ENCODE measurements at regions not wholly inside any gene's neighbourhood (a gene's known extent, or its start where the extent isn't known, plus 50 kb on each side); places are given as distances from the start of the nearest gene placed in this dataset.

DNA sequence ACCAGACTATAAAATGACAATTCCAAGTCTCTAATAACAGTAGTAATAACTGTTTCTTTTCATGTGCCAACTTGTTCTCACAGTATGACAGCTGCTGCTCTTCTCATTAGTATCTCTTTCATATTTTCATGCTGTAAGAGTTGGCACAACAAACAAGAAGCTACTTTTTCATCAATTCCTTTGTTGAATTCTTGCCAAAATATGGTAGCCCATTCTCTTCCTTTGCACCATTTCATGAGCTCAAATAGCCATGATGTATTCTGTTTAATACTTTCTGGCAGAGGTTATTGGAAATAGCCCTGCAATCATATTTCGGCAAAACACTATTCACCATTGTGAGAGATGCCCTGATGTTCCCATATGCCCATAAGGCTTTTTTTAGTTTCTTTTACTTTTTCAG, 1100.7 kb downstream of the TRHDE start:
- no peak for DNase-seq

- no peak for DNase-seq
Observed at GRCh38 chr12:73374360-73374759, 1102.2 kb downstream of the TRHDE start.

GRCh38 chr12:73383584-73384222, 1111.5 kb downstream of the TRHDE start:
- no peak for DNase-seq

GRCh38 chr12:73384592-73384991, 1112.4 kb downstream of the TRHDE start:
- no peak for DNase-seq

DNA sequence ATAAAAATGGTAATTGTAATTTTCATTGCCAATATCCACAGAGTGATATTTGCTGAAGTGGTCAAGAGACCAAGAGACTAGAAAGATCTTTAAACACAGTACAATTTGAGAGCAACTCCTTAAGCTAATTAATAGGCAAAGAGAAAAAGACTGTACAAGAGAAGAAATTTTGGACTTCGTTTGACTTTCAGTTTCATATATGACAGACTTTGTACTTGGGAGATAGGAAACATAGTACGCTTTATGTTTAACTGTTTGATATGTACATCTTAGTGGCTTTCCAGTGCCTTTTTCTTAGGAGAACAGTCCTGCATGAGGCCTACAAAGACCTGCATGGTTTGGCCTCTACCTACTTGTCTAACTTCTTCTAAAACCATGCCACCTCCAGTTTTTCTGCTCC, 1118.1 kb downstream of the TRHDE start:
- no peak for DNase-seq

DNA sequence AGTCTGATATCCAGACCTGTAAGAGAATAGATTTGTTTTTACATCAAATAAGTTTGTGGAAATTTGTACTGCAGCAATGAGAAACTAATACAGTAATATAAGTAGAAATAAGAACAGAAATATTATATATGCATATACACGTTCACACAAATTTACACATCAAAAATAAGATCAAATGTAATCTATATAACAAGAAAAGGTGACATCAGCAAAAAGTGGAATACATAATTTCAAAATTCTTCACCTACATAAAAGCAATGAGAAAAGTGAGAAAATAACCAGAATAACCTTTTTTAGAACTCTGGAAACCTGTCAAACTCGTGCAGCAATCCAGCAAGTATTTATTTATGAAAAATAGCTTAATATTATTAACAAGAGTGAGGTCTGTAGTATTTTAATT, 1124.6 kb upstream of the ATXN7L3B start:
- no peak for DNase-seq

DNA sequence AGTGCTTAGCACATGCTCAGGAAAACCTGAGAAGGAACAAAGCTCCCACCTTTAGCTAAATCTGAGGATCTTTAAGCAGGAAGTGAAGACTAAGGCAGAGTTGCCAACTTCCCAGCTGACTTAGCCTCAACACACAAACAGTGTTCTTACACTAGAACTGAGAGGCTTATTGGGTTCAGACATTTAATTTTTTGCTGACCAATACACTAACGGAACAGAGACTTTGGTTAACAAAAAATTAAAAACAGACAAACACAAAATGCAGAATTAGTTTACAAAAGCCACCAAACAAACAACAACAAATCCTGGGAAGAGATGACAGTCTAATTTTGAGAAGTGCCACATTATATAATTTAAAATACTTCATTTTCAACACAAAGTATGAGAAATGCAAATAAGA, 1123.7 kb upstream of the ATXN7L3B start:
- DNase-seq = no peak

GRCh38 chr12:73414926-73415325, 1122.7 kb upstream of the ATXN7L3B start:
- no peak for DNase-seq

- DNase-seq = no peak
Observed at GRCh38 chr12:73418541-73418940, 1119.1 kb upstream of the ATXN7L3B start.

- peak; percentile 2 for DNase-seq
Observed at GRCh38 chr12:73421832-73422231, 1115.8 kb upstream of the ATXN7L3B start.

- DNase-seq = no peak
Observed at GRCh38 chr12:73424484-73424883, 1113.2 kb upstream of the ATXN7L3B start.

DNA sequence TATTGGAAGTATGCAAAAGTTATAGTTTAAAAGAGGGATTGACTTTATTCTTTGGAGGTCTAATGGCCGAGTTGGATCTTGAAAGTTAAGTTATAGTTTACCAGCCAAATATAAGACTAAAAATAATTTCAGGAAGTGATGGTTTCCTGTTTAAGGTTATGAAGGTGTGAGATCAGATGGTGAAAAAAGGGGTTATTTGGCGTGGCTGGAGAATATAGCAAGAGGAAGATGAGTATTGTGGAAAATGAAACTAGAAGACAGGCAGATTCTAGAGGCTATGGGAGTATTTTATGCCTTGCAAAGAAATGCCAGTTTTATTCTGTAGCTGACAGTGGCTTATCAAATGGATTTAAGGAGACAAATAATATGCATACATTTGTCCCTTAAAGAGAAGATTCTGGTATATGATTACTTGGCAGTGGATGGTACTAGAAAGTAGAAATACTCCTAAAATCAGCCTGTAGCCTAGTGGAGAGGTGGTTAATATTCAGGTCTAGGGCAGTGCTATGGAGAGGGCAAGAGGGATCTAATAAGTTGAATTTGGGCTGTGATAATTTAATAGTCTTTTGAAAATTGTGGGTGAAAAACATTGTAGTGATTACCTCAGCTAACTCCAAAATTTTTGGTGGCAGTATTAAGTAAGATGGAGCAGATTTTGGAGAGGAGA, 1091.8 kb upstream of the ATXN7L3B start:
- no peak for DNase-seq

DNA sequence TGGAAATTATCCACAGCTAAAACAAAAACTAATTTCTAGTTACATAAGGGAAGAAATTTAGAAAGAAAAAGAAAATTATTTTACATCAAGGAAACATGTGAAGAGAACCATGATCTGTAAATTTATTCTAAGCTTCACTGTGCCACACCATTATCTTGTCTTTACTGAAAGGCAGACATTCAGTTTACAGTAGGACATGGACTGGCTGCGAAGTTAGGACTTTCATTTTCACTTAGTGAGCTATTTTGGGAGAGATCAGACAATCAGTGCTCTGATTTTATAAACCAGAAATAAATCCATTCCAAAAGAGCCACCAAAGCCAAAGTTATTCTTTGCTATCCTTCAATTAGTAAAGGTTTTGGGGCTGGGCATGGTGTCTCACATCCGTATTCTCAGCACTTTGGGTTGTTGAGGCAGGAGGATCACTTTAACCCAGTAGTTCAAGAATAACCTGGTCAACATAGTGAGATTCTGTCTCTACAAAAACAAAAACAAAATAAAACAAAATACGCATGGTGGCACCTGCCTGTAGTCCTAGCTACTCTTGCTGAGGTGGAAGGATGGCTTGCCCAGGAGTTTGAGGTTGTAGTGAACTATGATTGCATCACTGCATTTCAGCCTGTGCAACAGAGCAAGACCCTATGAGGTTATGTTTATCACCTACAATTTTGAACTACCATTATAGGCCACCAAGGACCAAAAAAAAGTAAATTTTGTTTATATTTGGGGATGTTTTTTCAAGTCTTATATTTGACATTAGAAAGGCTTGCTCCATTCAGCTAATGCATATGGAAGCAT, 1084.8 kb upstream of the ATXN7L3B start:
- no peak for DNase-seq

DNA sequence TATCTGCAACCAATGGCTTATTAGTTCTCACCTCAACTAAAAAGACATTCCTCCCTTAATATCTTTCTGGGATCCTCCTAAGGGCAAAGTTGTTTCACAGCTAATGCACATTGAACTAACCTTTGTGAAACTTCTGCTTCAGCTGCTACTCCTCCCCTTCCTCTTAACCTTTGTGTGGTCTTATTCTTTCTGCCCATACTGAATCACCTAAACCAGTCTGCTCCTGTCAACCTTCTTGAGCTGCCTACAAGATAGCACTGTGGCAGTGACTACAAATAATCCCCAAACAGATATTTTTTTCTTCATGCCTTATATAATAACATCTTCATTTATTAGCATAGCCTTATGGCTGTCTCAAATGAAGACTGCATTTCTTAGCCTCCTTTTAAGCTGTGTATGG, 1077.4 kb upstream of the ATXN7L3B start:
- DNase-seq = no peak

GRCh38 chr12:73465106-73465505, 1072.5 kb upstream of the ATXN7L3B start:
- no peak for DNase-seq

DNA sequence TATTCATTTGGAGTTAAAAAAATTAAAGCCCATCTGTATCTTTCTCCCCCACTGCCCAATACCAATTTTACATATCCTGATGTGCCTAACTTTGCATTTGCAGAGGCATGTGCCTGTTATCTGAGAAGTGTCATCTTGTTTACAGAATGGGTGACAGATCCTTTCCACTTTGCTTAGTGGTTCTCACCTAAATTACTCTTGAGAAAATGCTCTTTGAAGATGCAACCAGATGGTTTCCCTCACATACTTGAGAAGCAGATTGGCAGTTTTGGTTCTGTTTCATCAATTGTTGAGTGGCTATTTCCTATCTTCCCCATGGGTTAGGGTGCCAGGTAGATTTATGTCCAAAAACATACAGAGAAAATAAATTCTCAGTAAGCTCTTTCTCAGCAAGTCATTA, 1051.4 kb upstream of the ATXN7L3B start:
- no peak for DNase-seq

DNA sequence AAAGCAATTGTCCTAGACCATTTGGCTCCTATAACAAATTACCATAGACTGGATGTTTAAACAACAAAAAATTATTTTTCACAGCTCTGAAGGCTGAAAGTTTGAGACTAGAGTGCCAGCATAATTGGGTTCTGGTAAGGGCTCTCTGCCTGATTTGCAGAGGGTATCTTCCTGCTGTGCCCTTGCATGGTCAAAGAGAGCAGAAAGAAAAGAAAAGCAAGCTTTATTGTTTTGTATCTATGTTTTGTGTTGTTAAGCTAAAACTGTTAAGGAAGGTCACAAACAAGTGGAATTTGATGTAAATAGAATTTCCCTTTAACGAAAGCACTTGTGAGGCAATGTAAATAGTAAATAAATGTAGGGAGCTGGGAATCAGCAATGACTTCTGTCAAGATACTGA, 1031.0 kb upstream of the ATXN7L3B start:
- DNase-seq = no peak

GRCh38 chr12:73514672-73515071, 1023.0 kb upstream of the ATXN7L3B start:
- no peak for DNase-seq

- DNase-seq = no peak
Observed at GRCh38 chr12:73517859-73518258, 1019.8 kb upstream of the ATXN7L3B start.

- DNase-seq = no peak
Observed at GRCh38 chr12:73529231-73529630, 1008.4 kb upstream of the ATXN7L3B start.

- DNase-seq = no peak
Observed at GRCh38 chr12:73529954-73530353, 1007.7 kb upstream of the ATXN7L3B start.

- no peak for DNase-seq
Observed at GRCh38 chr12:73531752-73532151, 1005.9 kb upstream of the ATXN7L3B start.

DNA sequence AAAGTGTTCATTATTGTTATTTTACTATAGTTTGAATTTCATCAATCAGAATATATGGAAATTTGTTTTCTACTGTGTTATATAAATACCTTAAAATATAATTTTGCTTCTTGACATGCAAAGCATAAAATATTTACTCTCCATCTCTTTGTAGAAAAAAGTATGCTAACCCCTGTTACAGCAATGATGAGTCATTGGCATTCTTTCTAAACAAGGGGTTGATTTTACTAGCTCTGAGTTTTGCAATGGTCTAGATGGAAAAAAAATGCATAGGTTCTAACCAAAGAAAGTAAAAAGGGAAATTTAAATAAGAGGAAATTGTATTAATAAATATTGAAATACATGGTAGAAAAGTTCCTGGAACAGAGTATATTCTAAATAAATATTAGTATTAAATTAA, 990.2 kb upstream of the ATXN7L3B start:
- no peak for DNase-seq

DNA sequence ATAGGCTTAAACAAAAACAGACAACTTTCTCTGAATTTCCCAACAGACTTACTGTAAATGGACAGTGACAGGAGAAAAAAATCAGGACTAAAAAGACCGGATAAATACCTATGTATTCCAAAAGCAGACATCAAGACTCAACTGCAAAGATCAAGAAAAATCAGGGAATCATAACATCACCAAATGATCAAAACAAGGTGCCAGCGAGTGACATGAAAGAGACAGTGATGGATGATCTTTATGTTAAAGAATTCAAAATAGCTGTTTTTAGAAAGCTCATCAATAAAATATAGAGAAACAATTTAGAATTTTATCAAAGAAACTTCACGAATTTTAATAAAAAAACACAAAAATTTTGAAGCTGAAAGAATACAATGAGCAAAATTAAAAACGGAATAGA, 952.5 kb upstream of the ATXN7L3B start:
- no peak for DNase-seq

Measured in activated CD4-positive, alpha-beta T cell treated with anti-CD3 and anti-CD28 coated beads, Interleukin-10, Interleukin-2, amounts not matched to agents 100 ng/mL and 50 ng/mL, durations not matched to agents 16 hours and 8 hours (primary cell).